GM12891 (cell line): ENCODE measurements at regions not wholly inside any gene's neighbourhood (a gene's known extent, or its start where the extent isn't known, plus 50 kb on each side); places are given as distances from the start of the nearest gene placed in this dataset.

Experiments used
- POLR2A ChIP-seq: IDR thresholded peaks from 2 replicates; pipeline ENCODE4 v1.6.1; 2011; ENCODE audit warnings: low read depth, low read length, control low read depth
- POLR2AphosphoS5 ChIP-seq: IDR thresholded peaks from 2 replicates; pipeline ENCODE4 v1.6.1; 2011; ENCODE audit warnings: low read depth, low read length, control low read depth
- SPI1 ChIP-seq: IDR thresholded peaks from 2 replicates; pipeline ENCODE4 v1.6.1; 2011; ENCODE audit warnings: low read depth, low read length, control low read depth

- TF ChIP-seq POLR2AphosphoS5 = no peak
- TF ChIP-seq POLR2A = no peak
- TF ChIP-seq SPI1 = no peak
Measured at GRCh38 chr5:92644266-92644886, 936.6 kb downstream of the NR2F1-AS1 start.
